ENCODE measurements at regions not wholly inside any gene's neighbourhood (a gene's known extent, or its start where the extent isn't known, plus 50 kb on each side); places are given as distances from the start of the nearest gene placed in this dataset.
"Not testable (repeated sequence)": the region's sequence is repeated elsewhere in the genome, so short reads cannot be mapped to it uniquely, and the experiment has no call there.

DNA sequence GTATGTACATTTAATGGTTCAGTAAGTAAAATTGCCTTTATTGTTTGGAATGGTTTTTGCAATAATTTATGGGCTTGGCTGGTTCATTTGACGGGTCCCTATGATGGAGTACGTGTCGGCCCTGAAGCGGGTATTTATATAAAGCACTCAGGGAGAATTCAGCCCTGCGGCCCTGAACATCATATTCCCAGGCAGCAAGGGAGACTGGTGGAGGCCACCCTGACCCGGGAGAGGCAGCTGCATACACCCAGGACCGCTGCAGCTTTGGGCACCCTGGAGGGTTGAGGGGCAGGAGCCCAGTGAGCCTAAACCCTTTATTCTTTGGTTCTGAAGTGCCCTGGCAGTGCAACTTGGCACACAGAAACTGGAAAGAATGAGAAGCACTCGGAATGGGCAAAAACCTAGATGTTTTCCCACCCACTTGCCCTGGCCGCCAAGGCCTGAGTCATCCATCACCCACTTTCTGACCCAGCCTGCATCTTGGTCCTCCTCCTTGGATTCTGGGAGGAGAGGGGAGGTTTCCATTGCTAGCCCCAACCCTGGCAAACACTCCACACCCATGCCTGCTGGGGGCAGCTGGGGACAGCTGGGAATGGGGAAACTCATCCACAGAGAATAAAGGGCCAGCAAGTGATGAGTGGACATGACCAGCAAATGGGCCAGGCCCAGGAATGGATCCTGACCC, 162.2 kb upstream of the TNRC6C start:
- DNase-seq (ENCODE audit: low read depth), result peak; percentile 44

DNA sequence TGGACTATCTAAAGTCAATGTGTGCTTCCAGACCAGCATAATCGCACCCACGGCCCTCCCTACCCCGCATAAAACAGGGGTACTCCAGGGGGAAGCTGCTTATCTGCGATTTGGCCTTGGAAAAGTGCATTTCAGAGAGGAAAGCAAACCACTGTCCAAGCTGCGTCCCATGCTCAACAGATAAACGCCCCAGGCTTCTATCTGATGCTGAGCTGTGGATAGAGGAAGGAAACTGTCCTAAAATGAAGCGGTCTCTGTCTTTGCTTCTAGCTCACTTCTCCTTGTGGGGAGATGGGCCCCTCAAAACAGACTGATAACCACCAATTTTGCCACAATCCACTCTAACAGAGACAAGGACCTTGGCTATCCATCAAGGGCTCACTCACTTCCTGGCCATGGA, 160.5 kb upstream of the TNRC6C start:
- DNase-seq (ENCODE audit: low read depth), result no peak

DNA sequence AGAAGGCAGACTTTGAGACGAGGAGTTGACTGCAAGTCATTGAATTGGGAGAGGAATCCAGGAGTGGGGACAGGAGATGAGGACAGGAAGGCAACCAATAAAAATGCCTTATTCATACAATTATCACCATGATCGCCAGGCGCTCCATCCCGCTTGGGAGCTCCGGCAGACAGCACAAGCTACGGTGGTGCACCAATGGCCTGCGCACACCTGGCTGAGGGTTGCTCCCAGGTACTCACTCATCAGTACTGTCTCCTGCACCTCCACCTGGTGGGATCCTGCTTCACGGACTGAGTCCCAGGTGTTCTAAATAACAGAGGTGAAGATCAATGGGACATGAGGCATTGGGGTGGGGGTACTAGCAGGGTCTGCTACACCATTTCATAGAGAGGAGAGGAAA, 160.0 kb upstream of the TNRC6C start:
- no peak for DNase-seq (ENCODE audit: low read depth)

DNA sequence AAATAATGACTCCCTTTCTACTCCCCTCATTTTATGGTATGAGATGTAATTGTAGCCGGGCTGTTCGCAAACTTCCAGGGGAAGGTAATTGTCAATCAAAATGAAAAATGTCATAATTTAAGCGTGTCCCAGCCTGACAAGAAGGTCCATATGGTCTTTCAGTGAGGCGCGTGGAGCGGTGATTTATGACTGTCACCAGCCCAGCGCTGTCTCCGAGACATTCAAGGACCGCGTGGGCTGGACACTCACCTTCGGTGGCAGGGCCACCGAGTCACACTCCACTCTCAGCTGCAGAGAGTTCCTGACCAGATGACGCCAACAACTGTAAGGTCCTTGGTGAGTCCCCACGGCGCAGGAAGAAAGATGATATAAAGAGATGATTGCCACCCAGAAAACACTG, 157.7 kb upstream of the TNRC6C start:
- no peak for DNase-seq (ENCODE audit: low read depth)

DNA sequence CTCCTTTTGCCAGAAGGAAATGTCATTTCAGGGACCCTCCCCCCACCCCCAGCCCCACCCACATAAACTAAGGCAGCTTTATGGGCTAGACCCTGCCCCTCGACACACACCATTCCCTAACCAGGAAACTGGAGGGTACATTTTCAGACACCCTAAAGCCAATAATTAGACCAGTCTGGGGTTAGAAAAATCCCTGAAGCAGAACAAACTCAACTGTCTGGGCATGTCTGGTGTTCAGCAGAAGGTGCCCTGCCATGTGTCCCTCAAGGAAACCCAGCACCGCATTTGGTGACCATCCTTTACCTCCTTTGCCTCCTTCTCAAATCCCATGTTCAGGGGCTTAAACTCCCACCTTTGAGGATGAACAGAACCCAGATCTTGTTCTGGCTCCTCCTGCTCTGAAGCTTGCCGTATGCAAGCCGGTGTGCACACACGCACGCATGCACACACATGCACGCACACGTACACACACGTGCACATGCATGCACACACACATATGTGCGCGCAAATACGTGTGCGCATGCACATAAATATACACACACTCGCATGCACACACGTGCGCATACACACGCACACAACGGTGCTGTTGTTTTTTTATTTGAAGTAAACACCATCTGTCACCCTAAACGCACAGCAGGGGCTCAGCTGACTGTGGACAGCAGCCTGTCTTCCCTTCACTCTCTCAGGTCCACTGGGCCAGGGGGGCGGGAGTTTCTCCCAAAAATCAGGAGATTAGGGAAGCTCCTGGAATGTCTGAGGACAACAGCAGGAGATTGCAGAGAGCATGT, 156.8 kb upstream of the TNRC6C start:
- no peak for DNase-seq (ENCODE audit: low read depth)

DNA sequence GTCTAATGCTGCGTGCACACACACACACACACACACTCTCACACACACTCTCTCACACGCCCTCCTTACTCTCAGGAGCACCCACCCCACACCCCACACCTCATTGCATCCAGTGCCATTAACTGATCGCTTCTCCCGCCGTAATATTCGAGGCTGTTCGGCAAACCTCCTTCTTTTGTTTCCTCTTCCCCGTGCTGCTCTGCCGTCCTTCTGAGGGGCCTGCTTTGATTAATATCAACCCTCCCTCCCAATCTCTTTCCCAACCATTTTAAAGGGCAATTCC, 156.2 kb upstream of the TNRC6C start:
- no peak for DNase-seq (ENCODE audit: low read depth)

DNA sequence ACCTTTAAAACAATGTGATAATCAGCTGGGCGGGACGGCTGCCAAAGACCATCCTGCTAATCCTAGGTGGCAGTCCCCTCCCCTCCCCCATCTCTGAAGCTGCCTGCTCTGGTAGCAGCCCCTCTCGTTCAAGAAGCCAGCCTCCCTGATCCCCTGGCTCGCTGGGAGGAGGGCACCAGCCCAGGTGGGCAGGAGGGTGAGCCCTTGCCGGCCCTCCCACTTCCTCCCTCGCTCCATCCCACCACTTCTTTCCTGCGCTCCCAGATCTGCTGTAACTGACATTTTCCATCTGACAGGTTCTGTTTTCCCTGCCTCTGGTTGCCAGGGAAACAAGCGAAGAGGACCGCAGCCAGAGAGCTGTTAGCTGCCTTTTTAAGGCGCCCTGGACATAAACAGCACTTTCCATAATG, 155.7 kb upstream of the TNRC6C start:
- no peak for DNase-seq (ENCODE audit: low read depth)

DNA sequence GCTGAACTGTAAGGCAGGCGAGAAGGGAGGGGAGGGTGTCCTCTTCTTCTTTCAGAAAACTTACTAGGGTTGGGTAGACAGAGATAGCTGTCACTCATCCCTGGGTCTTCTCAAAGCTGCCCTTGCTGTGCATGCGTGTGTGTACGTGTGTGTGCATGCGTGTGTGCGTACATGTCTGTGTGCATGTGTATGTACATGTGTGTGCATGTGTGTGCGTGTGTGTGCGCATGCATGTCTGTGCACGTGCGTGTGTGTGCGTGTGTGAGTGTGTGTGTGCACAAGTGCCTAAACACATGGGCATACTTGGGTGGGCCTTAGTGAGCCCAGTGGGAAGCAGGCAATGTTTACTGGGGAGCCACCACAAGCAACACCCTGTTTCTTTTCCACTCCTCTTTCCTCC, 154.8 kb upstream of the TNRC6C start:
- DNase-seq (ENCODE audit: low read depth), result no peak

DNA sequence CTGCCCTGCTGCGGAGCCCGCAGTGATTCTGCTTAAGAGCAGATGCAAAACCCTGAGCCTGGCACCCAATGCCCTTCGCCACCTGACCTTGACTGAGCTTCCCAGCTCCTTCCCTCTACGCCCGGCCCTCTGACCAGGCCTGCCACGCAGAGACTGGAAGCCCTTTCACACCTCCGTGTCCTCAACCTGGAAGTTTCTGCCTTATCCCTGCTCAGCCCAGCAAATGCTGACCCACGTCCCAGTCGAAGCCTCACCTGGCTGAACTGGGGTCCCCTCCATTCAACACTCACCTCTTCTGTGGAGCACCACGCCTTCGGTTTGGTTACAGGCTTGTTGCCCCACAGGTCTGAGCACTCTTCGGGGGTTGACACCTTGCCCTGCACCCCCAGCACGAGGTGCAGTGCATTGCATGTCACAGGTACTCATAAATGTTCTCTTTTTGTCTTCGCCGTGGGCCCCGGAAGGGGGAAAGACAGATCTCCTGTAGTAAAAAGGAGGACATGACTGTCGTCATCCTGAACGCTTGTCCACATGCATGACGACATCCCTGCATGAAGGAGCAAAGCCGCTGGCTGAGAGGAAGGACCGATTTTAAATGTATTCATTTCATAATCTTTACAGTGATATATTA, 153.6 kb upstream of the TNRC6C start:
- DNase-seq (ENCODE audit: low read depth), result no peak

DNA sequence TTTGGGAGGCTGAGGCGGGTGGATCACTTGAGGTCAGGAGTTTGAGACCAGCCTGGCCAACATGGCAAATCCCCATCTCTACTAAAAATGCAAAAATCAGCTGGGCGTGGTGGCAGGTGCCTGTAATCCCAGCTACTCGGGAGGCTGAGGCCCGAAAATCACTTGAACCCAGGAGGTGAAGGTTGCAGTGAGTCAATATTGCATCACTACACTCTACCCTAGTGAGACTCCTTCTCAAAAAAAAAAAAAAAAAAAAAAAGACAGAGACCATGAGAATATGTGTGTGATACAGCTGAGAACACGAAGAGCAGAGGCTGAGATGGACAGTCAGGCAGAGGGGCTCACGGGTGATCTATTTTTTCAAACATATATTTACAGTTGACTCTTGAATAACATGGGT, 152.5 kb upstream of the TNRC6C start:
- DNase-seq (ENCODE audit: low read depth), result not testable (repeated sequence)

DNA sequence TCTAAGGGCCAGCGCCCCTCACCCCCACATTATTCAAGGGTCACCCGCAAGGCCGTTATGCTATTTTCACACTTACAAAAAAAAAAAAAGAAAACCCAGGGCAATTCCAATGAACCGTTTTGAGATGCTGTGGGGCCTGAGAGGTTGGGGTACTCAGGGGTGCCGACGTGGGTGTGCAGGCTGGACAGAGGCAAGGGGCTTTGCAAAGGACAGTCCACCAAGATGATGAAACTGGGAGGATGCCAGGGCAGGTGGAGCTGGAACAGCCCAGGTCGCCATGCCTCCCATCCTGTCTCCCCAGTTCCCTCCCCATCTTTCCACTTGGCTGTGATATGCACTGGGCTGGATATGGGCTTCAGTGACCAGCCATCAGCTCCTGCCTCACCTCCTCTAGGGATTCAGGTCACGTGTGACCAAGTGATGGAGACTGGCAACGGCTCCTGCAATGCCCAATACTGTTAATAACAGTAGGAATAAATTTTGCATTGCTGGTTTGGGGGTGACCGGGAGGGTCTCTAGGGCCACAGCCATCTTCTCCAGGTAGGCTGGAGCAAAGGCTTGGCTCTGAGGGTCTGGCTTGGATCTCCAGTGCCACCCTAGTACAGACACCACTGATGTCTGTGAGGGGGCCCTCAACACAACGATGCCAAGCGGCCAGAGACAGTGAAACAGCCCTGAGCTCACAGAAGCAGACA, 151.3 kb upstream of the TNRC6C start:
- no peak for DNase-seq (ENCODE audit: low read depth)

DNA sequence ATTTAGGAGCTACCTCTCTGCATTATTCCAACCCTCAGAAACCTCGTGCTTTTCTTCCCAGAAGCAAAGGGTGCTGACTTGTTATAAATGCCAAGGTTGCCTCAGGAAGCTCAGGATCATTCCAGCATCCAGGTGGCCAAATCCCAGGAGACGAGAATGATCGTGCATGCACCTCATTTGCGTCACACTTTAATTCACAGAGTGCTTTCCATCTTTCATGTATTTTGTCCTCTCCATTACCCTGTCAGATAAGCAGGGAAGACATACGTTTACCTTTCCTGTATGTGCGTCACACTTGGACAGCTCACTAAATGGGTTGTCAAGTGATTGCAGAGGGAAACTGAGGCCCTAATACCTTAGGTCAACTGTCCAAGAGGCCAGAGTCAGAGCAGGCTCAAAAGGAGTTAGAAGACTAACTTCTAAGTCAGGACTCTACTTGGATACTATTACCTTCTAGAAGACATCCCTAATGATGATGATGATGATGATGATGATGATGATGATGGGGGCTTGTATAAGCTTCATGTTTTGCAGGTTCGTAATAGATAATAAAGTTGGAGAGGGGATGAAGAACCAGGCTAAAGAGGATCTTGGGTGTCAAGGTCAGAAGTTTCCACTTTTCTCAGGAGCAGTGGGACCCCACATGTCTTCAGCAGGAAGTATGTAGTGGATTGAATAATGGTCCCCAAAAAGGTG, 150.6 kb upstream of the TNRC6C start:
- no peak for DNase-seq (ENCODE audit: low read depth)

DNA sequence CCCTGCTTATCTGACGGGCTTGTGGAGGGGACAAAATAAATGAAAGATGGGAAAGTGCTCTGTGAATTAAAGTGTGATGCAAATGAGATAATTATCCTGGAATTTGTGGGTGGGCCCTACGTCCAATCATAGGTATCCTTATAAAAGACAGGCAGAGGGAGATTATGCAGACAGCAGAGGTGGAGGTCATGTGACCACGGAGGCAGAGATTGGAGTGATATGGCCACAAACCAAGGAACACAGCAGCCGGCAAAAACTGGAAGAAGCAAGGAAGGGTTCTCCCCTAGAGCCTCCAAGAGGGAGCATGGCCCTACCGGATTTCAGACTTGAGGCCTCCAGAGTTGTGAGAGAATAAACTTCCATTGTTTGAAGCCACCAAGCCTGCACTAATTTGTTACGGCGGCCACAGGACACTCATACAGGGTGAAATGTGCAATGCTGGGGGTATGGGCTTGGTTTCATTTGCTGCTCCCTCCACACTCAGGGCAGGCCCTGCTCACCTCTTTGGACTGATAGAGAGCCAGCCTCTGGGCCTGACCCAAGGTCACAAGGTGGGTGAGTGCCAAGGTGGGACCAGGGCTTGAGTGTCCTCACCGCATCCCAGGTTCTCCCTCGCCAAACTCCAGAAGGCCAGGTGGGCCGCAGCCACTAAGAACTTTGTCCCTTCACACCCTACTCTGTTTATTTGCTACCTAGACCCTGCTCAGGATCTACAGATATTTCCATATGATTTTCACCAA, 149.6 kb upstream of the TNRC6C start:
- DNase-seq (ENCODE audit: low read depth), result no peak

DNA sequence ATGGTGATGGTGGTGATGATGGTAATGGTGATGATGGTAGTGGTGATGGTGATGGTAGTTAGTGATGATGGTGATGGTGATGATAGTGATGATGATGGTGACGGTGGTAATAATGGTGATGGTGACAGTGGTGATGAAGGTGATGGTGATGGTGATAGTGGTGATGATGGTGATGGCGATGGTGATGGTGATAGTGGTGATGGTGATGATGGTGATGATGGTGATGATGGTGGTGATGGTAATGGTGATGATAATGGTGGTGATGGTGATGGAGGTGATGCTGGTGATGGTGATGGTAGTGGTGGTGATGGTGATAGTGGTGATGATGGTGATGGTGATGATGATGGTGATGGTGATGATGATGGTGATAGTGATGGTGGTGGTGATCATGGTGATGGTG, 148.7 kb upstream of the TNRC6C start:
- no peak for DNase-seq (ENCODE audit: low read depth)

DNA sequence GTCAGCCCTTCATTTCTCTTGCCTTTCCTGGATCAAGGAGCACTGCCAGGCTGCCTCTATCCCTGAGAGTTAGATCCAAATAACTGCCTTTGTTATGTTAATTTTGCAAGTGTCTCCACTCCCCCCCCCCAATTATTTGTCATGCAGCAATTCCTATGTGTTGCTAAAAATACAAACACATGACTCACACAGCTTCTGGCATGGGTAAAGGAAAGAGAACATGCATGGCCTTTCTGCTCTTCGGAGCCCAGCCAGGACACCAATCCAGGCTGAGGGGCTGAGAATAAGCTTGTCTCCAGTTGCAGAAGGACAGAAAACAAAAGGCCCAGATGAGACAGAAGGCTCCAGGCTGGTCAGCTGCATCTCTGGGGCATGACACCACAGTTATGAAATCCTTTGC, 148.0 kb upstream of the TNRC6C start:
- DNase-seq (ENCODE audit: low read depth), result peak; percentile 96

DNA sequence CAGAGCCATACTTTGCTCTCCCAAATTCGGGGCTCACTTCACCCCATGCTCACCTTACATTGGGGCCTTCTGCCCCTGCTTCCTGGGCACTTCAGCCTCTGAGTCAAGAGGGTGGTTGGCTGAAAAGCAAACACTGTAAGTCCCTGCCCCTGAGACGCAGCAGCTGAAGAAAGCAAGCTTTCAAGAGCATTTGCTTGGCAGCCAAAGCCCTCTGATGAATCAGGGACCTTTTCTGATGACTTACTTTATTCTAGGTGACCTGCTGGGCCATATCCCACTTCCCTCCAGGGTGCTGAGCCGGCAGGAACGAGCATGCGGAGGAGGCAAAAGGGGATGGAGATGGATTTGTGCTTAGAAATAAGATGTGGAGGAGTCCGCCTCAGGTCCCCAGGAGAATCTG, 147.0 kb upstream of the TNRC6C start:
- peak; percentile 19 for DNase-seq (ENCODE audit: low read depth)

DNA sequence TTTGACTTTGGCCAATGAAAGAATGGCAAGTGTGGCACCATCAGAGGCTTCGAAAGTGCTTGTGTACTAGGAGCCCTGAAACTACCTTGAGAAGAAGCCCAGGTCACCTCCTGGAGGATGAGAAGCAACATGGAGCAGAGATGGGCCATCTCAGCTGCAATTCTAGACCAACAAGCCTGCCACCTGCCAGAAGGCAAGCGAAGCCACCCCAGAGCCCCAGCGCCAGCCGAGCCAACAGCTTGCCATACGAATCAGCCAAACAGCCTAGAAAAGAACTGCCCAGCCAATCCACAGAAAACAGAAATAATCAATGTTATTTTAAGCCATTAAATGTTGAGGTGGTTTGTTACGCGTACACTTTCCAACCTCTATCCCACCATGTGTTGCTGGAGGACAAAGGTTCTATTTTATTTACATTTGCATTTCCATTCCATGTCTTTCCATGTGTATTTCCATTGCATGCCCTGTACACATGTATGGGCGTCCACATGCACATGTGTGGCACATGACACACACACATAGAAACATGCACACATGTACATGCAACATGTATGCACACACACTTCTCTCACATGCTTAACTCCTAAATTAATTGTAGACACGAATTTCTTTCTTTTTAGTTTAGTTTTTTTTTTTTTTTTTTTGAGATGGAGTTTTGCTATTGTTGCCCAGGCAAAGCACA, 144.3 kb upstream of the TNRC6C start:
- no peak for DNase-seq (ENCODE audit: low read depth)

DNA sequence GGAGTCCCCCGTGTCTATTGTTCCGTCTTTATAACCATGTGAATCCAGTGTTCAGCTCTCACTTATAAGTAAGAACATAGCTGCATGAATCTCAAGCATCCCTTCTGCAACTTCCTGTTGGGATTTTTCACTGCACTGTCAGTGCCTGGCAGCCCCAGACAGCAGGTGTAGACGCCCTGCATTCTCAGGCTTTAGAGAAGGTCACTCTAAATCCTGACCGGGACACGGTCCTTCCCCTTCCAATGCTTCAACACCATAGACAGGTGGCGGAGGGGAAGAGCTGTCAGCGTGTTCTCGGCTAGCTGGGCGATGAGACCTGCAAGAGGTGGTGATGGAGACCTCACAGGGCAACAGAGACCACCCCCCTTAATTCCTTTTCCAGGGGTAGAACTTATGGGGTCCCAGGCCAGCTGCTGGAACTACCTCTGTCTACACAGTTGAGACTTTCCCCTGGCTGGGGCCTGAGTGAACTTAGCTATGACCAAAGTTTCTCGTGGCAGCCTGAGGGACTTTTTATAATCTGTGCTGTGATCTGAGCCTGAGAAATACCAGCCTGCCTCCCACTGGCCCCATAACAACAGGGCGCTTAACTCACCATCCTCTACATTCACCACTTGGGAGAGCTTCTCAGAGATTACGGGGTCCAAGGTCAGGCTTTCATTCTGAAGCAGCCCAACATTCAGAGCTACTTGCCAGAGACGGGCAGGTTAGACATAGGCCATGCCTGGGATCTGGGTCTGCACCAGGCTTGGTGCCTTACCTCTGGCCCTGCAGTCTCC, 143.2 kb upstream of the TNRC6C start:
- DNase-seq (ENCODE audit: low read depth), result no peak

DNA sequence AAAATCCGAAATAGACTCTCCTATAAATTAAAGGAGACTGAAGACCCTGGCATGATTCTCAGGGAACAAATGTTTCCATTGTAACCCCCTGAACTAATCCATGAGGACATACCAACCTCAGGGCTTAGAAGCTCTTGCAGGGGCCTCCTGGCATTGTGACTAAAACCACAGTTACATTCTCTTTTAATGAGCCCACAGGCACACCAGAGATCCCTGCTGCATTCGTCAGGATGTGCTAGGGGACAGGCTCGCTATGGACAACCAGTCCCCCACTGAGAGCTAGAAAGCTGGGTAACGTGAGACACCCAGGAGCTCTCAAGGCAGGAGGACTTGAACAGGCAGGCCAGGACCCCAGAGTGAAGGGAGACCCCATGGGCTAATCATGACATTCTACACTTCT, 140.6 kb upstream of the TNRC6C start:
- DNase-seq (ENCODE audit: low read depth), result no peak

DNA sequence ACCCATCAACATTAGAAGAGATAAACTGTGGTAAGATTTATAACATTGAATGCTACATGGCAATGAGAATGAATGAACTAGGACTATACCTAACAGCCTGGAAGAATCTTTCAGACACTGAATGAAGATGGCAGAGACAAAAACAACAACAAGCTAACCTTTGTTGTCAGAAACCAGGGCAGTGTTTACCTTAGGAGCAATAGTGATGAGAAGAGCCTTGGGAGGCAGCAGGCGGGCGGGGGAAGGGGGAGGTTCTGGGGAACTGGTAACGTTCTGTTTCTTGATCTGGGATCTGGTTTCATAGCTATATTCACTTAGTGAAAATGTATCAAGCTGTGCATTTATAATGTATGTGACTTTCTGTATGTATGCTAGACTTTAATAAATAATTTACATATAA, 139.0 kb upstream of the TNRC6C start:
- no peak for DNase-seq (ENCODE audit: low read depth)

All from fibroblast of gingiva (primary cell).